Esophagus muscularis mucosa (tissue), 4 donors: ENCODE measurements at regions not wholly inside any gene's neighbourhood (a gene's known extent, or its start where the extent isn't known, plus 50 kb on each side); places are given as distances from the start of the nearest gene placed in this dataset.

Source experiments
- DNase-seq: peaks from one replicate; pipeline ENCODE4 v3.0.0-alpha.2; 2017; ENCODE audit errors: extremely low spot score
- H3K27ac ChIP-seq, 4 donors: fragments of 200-600 bp; sonication (generic); replicated peaks in 1 of 4; 1 replicate in 3 of 4; 2 replicates in 1 of 4; pipeline ENCODE4 v1.5.1; 2016 to 2019; ENCODE audit warnings: mild to moderate bottlenecking in 1 of 4
- H3K27me3 ChIP-seq, 4 donors: fragments of 200-600 bp; sonication (generic); one replicate each; pipeline versions ENCODE4 v1.5.1 to v1.6.0; 2016 to 2019
- H3K36me3 ChIP-seq, 4 donors: fragments of 200-600 bp; sonication (generic); one replicate each; pipeline ENCODE4 v1.5.1; 2016 to 2019
- H3K4me1 ChIP-seq, 4 donors: fragments of 200-600 bp; sonication (generic); one replicate each; pipeline ENCODE4 v1.5.1; 2016 to 2019
- H3K4me3 ChIP-seq, 4 donors: fragments of 200-600 bp; sonication (generic); 1 replicate in 2 of 4; 2 replicates in 2 of 4; pipeline ENCODE4 v1.5.1; 2016 to 2019; ENCODE audit warnings: mild to moderate bottlenecking in 4 of 4, moderate library complexity in 1 of 4
- H3K9me3 ChIP-seq, 4 donors: fragments of 200-600 bp; sonication (generic); 1 replicate in 3 of 4; 2 replicates in 1 of 4; pipeline ENCODE4 v1.5.1; 2016 to 2019
- CTCF ChIP-seq, 3 experiments: fragments of 200-600 bp in 2 of 3; fragments of 450-650 bp in 1 of 3; sonication (generic) in 2 of 3; IDR thresholded peaks; one replicate each; pipeline ENCODE4 v1.5.1; 2017 to 2019; ENCODE audit warnings: antibody characterized with exemption in 3 of 3, mild to moderate bottlenecking in 2 of 3, moderate library complexity in 1 of 3
- EP300 ChIP-seq: sonication (generic); formaldehyde crosslinking; IDR thresholded peaks from one replicate; pipeline ENCODE4 v1.6.1; 2017; ENCODE audit warnings: antibody characterized with exemption
- POLR2A ChIP-seq: fragments of 450-650 bp; IDR thresholded peaks from one replicate; pipeline ENCODE4 v1.6.1; 2017; ENCODE audit warnings: antibody characterized with exemption, moderate library complexity, mild to moderate bottlenecking, low read depth
- POLR2AphosphoS5 ChIP-seq, 2 donors: sonication (generic); formaldehyde crosslinking; IDR thresholded peaks; one replicate each; pipeline ENCODE4 v1.6.1; 2017; ENCODE audit warnings: antibody characterized with exemption in 2 of 2
- WGBS: methylation state at CpG from one replicate; pipeline ENCODE4 v1.1.5; 2018; 5-methylcytosine and 5-hydroxymethylcytosine counted together
- intact Hi-C: fragments of 100-400 bp; cut with DNase I; formaldehyde crosslinking; loops from one replicate; pipeline ENCODE4 v1.15.1; 2023

- intact Hi-C loops, result no loop called here
- Histone ChIP-seq H3K9me3 (no peaks in the 10 kb centered on the region), H3K36me3 (no peaks in the 10 kb centered on the region), H3K4me1 (no peaks in the 10 kb centered on the region), H3K27ac (no peak overlapping the region), H3K27me3 (peaks cover 0 to 44% (median 2%) of the 10 kb centered on the region in 4 donors), H3K4me3 (no peak overlapping the region)
- DNase-seq, result no peak
- 91% methylated on average over 34 of the region's 34 CpGs for WGBS
- TF ChIP-seq POLR2A (no peak), CTCF (IDR thresholded peaks at IDR 0.05) (no peak), EP300 (no peak), POLR2AphosphoS5 (IDR thresholded peaks at IDR 0.05) (no peak)
Measured at GRCh38 chr5:2205596-2206226, 323.0 kb upstream of the IRX4 start.

- H3K36me3 ChIP-seq, result no peaks in the 10 kb centered on the region
- H3K9me3 ChIP-seq, result no peaks in the 10 kb centered on the region
- H3K4me1 ChIP-seq, result no peaks in the 10 kb centered on the region
- intact Hi-C loops, result no loop called here
- H3K27me3 ChIP-seq, result peaks cover 0 to 44% (median 2%) of the 10 kb centered on the region in 4 donors
- 92% methylated on average over 14 of the region's 14 CpGs for WGBS
- TF ChIP-seq CTCF (IDR thresholded peaks at IDR 0.05), result no peak
- TF ChIP-seq EP300, result no peak
- no peak for TF ChIP-seq POLR2A
- no peak for TF ChIP-seq POLR2AphosphoS5 (IDR thresholded peaks at IDR 0.05)
- no peak overlapping the region for H3K4me3 ChIP-seq
- H3K27ac ChIP-seq, result no peak overlapping the region
- DNase-seq, result peak; percentile 75
Measured at GRCh38 chr5:2205185-2205585, 322.5 kb upstream of the IRX4 start.

GRCh38 chr5:2204366-2205184, 321.9 kb upstream of the IRX4 start:
- intact Hi-C loops, result no loop called here
- no peak for TF ChIP-seq EP300
- TF ChIP-seq POLR2AphosphoS5 (IDR thresholded peaks at IDR 0.05), result no peak
- no peak for TF ChIP-seq CTCF (IDR thresholded peaks at IDR 0.05)
- TF ChIP-seq POLR2A, result no peak
- Histone ChIP-seq H3K27me3 (peaks cover 0 to 44% (median 2%) of the 10 kb centered on the region in 4 donors), H3K36me3 (no peaks in the 10 kb centered on the region), H3K4me1 (no peaks in the 10 kb centered on the region), H3K4me3 (no peak overlapping the region), H3K9me3 (no peaks in the 10 kb centered on the region), H3K27ac (no peak overlapping the region)
- DNase-seq, result no peak
- WGBS, result 88% methylated on average over 21 of the region's 21 CpGs

GRCh38 chr5:2203774-2204173, 321.0 kb upstream of the IRX4 start:
- Histone ChIP-seq H3K9me3 (no peaks in the 10 kb centered on the region), H3K4me3 (no peak overlapping the region), H3K36me3 (no peaks in the 10 kb centered on the region), H3K27ac (no peak overlapping the region), H3K4me1 (no peaks in the 10 kb centered on the region), H3K27me3 (peaks cover 0 to 40% (median 2%) of the 10 kb centered on the region in 4 donors)
- intact Hi-C loops, result no loop called here
- no peak for DNase-seq
- WGBS, result 65% methylated on average over 3 of the region's 3 CpGs
- TF ChIP-seq POLR2A, result no peak
- TF ChIP-seq CTCF (IDR thresholded peaks at IDR 0.05), result no peak
- no peak for TF ChIP-seq POLR2AphosphoS5 (IDR thresholded peaks at IDR 0.05)
- TF ChIP-seq EP300, result no peak
